Endothelial cell of umbilical vein (primary cell): ENCODE measurements at regions not wholly inside any gene's neighbourhood (a gene's known extent, or its start where the extent isn't known, plus 50 kb on each side); places are given as distances from the start of the nearest gene placed in this dataset.

Experiments used
- BruUV-seq: library from RNA; stranded (reverse); fragments of 400-500 nt; replicated peaks from 2 replicates; lab custom pipeline; 2021; lab: Mats Ljungman, UMichigan
- CTCF ChIA-PET: fragments of 300-600, 350-600 bp; sonication (Branson Sonifier 250); formaldehyde crosslinking; loops from one replicate; lab custom pipeline; 2021; ENCODE audit warnings: antibody characterized with exemption, inconsistent platforms; lab: Charles Lee
- POLR2A ChIA-PET: fragments of 300-600, 350-600 bp; sonication (Branson Sonifier 250); formaldehyde crosslinking; loops from one replicate; lab custom pipeline; 2021; ENCODE audit warnings: antibody characterized with exemption, inconsistent platforms; lab: Charles Lee
- DNase-seq: peaks from one replicate; pipeline ENCODE4 v3.0.0-alpha.2; 2011; ENCODE audit warnings: low read depth, low spot score
- FAIRE-seq: peaks from 2 replicates; lab custom pipeline; 2011; peaks lifted over from hg19 to GRCh38; lab: Jason Lieb, UNC
- H2AFZ ChIP-seq: 2 replicates; pipeline ENCODE4 v1.6.0; 2012; ENCODE audit warnings: low read depth, low read length, control low read depth, inconsistent platforms
- H3K27ac ChIP-seq: 2 replicates; pipeline ENCODE4 v1.5.1; 2011; ENCODE audit warnings: low read depth, mild to moderate bottlenecking, control low read depth, low read length, moderate library complexity; ENCODE audit not compliant: insufficient read depth
- H3K27me3 ChIP-seq, 2 experiments: 2 replicates each; pipeline versions ENCODE4 v1.6.0 to v1.6.1; 2011; ENCODE audit warnings: low read length in 2 of 2, mixed read lengths in 1 of 2; ENCODE audit not compliant: control insufficient read depth in 2 of 2, insufficient read depth in 2 of 2
- H3K36me3 ChIP-seq, 2 experiments: 2 replicates in 1 of 2; 3 replicates in 1 of 2; pipeline ENCODE4 v1.5.1; 2011; ENCODE audit warnings: low read length in 2 of 2, mild to moderate bottlenecking in 1 of 2, moderate library complexity in 1 of 2; ENCODE audit not compliant: control insufficient read depth in 2 of 2, insufficient read depth in 2 of 2; ENCODE audit errors: extremely low read depth in 1 of 2
- H3K4me1 ChIP-seq: 3 replicates; pipeline ENCODE4 v1.5.1; 2011; ENCODE audit warnings: mild to moderate bottlenecking, low read length; ENCODE audit not compliant: control insufficient read depth, insufficient read depth; ENCODE audit errors: extremely low read depth
- H3K4me2 ChIP-seq: 2 replicates; pipeline ENCODE4 v1.6.1; 2011; ENCODE audit warnings: low read length, control low read depth, mixed read lengths; ENCODE audit not compliant: insufficient read depth
- H3K4me3 ChIP-seq, 3 experiments: fragments of 200-600 bp in 1 of 3; sonication (generic), shearing (Covaris generic) in 1 of 3; replicated peaks in 1 of 3; 2 replicates each; pipeline ENCODE4 v1.5.1; 2011 to 2016; ENCODE audit warnings: control low read depth in 3 of 3, low read length in 3 of 3, mild to moderate bottlenecking in 2 of 3, inconsistent platforms in 1 of 3, low read depth in 1 of 3, moderate library complexity in 1 of 3; ENCODE audit not compliant: insufficient read depth in 1 of 3
- H3K79me2 ChIP-seq: 2 replicates; pipeline ENCODE4 v1.6.0; 2012; ENCODE audit warnings: low read length, inconsistent platforms; ENCODE audit not compliant: control insufficient read depth, insufficient read depth
- H3K9ac ChIP-seq: replicated peaks from 2 replicates; pipeline ENCODE3; 2011; ENCODE audit warnings: low read length, control low read depth; ENCODE audit not compliant: insufficient read depth; ENCODE audit errors: extremely low read depth
- H3K9me1 ChIP-seq: replicated peaks from 3 replicates; pipeline ENCODE4 v1.6.0; 2011; ENCODE audit warnings: mild to moderate bottlenecking, low read length; ENCODE audit not compliant: control insufficient read depth, insufficient read depth; ENCODE audit errors: extremely low read depth
- H3K9me3 ChIP-seq: replicated peaks from 2 replicates; pipeline ENCODE4 v1.5.1; 2012; ENCODE audit warnings: low read length, inconsistent platforms; ENCODE audit not compliant: control insufficient read depth, insufficient read depth
- H4K20me1 ChIP-seq: replicated peaks from 2 replicates; pipeline ENCODE3; 2011; ENCODE audit warnings: mild to moderate bottlenecking, low read length; ENCODE audit not compliant: control insufficient read depth, insufficient read depth; ENCODE audit errors: extremely low read depth
- EZH2 ChIP-seq: IDR thresholded peaks from 2 replicates; pipeline ENCODE4 v1.6.1; 2012; ENCODE audit warnings: borderline replicate concordance, low read depth, mild to moderate bottlenecking, moderate library complexity, low read length, inconsistent platforms; ENCODE audit not compliant: severe bottlenecking
- FOS ChIP-seq: IDR thresholded peaks from 2 replicates; pipeline ENCODE4 v1.6.1; 2011; ENCODE audit warnings: mild to moderate bottlenecking, low read length, moderate library complexity, borderline replicate concordance; ENCODE audit not compliant: insufficient read depth
- GATA2 ChIP-seq: IDR thresholded peaks from 2 replicates; pipeline ENCODE4 v1.7.0; 2011; ENCODE audit warnings: low read depth, mild to moderate bottlenecking, moderate library complexity, mixed read lengths, low read length; ENCODE audit not compliant: insufficient read length, insufficient read depth
- JUN ChIP-seq: IDR thresholded peaks from 2 replicates; pipeline ENCODE4 v1.6.1; 2011; ENCODE audit warnings: borderline replicate concordance, low read depth; ENCODE audit not compliant: insufficient read length, insufficient read depth
- MYC ChIP-seq: IDR thresholded peaks from one replicate; pipeline ENCODE4 v1.6.1; 2011; ENCODE audit warnings: mild to moderate bottlenecking, low read depth, low read length
- POLR2A ChIP-seq: IDR thresholded peaks from 2 replicates; pipeline ENCODE4 v1.6.1; 2012; ENCODE audit warnings: low read depth, mild to moderate bottlenecking, control low read depth, low read length
- POLR2AphosphoS5 ChIP-seq: IDR thresholded peaks from 2 replicates; pipeline ENCODE4 v1.6.1; 2012; ENCODE audit warnings: low read depth, mild to moderate bottlenecking, control low read depth, low read length, moderate library complexity; ENCODE audit not compliant: insufficient read depth
- dilution Hi-C: fragments of 300-500 bp; cut with MboI; formaldehyde crosslinking; loops from one replicate; pipeline ENCODE4 v1.15.0; 2019; ENCODE audit warnings: low sequenced_read_pairs; ENCODE audit not compliant: extremely low pct_ligation_motif_present
- intact Hi-C: fragments of 100-400 bp; cut with micrococcal nuclease; formaldehyde crosslinking; loops from one replicate; pipeline ENCODE4 v1.10.0; 2022
- TF ChIP-seq, protein P1 (sequence below), 2 donors: IDR thresholded peaks; 1 replicate in 1 of 2; 2 replicates in 1 of 2; pipeline ENCODE4 v1.5.1; 2011; ENCODE audit warnings: low read length in 2 of 2, mild to moderate bottlenecking in 2 of 2, moderate library complexity in 2 of 2, control low read depth in 1 of 2, inconsistent platforms in 1 of 2, low read depth in 1 of 2; ENCODE audit not compliant: insufficient read depth in 1 of 2; ENCODE audit errors: extremely low read depth in 1 of 2
- TF ChIP-seq, protein P2 (sequence below): IDR thresholded peaks from 2 replicates; pipeline ENCODE4 v1.6.1; 2011; ENCODE audit not compliant: insufficient read depth, insufficient read length

DNA sequence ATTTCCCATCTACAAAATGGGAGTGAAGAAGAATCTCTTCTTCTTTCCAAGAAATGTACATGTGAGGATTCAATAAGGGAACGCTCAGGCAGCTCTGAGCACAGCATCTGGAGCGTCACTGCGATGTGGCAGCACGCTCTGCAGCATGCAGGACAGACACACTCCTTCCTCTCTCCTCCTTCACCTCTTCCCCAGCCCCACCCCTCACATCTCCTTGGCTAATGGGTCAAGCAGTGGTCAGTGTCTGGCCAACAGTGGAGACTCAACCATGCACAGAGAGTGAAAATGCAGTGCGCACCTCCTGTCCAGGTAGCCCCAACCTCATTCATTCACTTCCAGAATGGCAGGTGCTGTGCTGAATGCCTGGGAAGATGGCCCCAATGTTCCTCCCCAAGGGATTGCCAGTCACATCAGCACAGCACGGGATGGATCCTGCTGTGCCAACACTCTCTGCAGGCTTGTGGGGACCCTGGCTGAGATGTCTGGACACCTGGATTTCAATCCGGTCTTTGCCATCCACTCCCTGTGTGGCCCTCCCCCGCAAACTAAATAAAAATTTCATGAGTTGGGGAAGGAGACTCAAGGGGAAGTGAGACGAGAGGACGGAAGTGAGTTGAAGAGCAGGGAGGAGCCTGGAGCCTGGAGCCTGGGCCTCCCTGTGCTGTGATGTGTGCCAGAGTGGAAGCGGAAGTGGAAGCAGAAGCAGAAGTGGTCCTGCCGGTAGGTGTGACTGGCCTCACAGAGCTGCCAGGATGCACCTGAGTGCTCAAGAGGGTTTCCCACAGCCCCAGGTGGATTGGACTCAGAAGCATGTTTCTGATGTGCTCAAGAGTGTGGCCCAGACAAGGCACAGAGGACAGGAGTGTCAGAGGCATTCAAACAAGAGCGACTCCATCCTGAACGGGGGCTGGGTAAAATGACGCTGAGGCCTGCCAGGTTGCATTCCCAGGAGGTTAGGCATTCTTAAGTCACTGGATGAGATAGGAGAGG, 163.9 kb downstream of the SMAD6 start:
- ChIA-PET POLR2A (no interaction called here), CTCF (no interaction called here)
- H3K9me3 ChIP-seq, result no peaks in the 10 kb centered on the region
- no peaks in the 10 kb centered on the region for H3K27me3 ChIP-seq
- no peaks in the 10 kb centered on the region for H3K79me2 ChIP-seq
- BruUV-seq, result no TSS peak
- TF ChIP-seq GATA2 (no peak), POLR2AphosphoS5 (no peak), JUN (no peak), MYC (no peak), FOS (no peak), EZH2 (no peak), POLR2A (no peak)
- TF ChIP-seq, protein P1, sequence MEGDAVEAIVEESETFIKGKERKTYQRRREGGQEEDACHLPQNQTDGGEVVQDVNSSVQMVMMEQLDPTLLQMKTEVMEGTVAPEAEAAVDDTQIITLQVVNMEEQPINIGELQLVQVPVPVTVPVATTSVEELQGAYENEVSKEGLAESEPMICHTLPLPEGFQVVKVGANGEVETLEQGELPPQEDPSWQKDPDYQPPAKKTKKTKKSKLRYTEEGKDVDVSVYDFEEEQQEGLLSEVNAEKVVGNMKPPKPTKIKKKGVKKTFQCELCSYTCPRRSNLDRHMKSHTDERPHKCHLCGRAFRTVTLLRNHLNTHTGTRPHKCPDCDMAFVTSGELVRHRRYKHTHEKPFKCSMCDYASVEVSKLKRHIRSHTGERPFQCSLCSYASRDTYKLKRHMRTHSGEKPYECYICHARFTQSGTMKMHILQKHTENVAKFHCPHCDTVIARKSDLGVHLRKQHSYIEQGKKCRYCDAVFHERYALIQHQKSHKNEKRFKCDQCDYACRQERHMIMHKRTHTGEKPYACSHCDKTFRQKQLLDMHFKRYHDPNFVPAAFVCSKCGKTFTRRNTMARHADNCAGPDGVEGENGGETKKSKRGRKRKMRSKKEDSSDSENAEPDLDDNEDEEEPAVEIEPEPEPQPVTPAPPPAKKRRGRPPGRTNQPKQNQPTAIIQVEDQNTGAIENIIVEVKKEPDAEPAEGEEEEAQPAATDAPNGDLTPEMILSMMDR (IDR thresholded peaks at IDR 0.05; ENCODE audit: extremely low read depth in 1 of 2, insufficient read depth in 1 of 2, low read depth in 1 of 2, low read length in 2 of 2), result no peak
- TF ChIP-seq, protein P2, sequence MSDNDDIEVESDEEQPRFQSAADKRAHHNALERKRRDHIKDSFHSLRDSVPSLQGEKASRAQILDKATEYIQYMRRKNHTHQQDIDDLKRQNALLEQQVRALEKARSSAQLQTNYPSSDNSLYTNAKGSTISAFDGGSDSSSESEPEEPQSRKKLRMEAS, result no peak
- H3K4me3 ChIP-seq, result no peak overlapping the region
- H2AFZ ChIP-seq, result no peak overlapping the region
- dilution Hi-C loops (no loop called here), intact Hi-C loops (no loop called here)
- FAIRE-seq (no peak), DNase-seq (no peak)
- H3K4me2 ChIP-seq, result no peak overlapping the region
- H3K27ac ChIP-seq, result no peak overlapping the region
- H4K20me1 ChIP-seq, result no peaks in the 10 kb centered on the region
- H3K4me1 ChIP-seq, result no peaks in the 10 kb centered on the region
- no peaks in the 10 kb centered on the region for H3K36me3 ChIP-seq
- H3K9ac ChIP-seq, result no peak overlapping the region
- H3K9me1 ChIP-seq, result no peaks in the 10 kb centered on the region
